Loucy (cell line): ENCODE measurements at regions not wholly inside any gene's neighbourhood (a gene's known extent, or its start where the extent isn't known, plus 50 kb on each side); places are given as distances from the start of the nearest gene placed in this dataset.

Experiments used
- H2AFZ ChIP-seq: fragments of 200-600 bp; sonication (generic); 2 replicates; pipeline ENCODE4 v1.6.0; 2016; ENCODE audit warnings: antibody characterized with exemption, mild to moderate bottlenecking, low read length, moderate library complexity
- H3F3A ChIP-seq: fragments of 200-600 bp; 2 replicates; pipeline ENCODE4 v1.6.0; 2016; ENCODE audit warnings: antibody characterized with exemption, low read depth, mild to moderate bottlenecking
- H3K27me3 ChIP-seq: fragments of 200-600 bp; sonication (generic); 2 replicates; pipeline ENCODE4 v1.6.1; 2014; ENCODE audit warnings: low read length, mild to moderate bottlenecking; ENCODE audit not compliant: insufficient read depth, poor library complexity, severe bottlenecking
- H3K36me3 ChIP-seq: fragments of 200-600 bp; sonication (generic); 2 replicates; pipeline ENCODE4 v1.6.1; 2016; ENCODE audit warnings: low read length; ENCODE audit not compliant: insufficient read depth
- H3K4me1 ChIP-seq: fragments of 200-600 bp; sonication (generic); 2 replicates; pipeline ENCODE4 v1.5.1; 2014; ENCODE audit warnings: low read length, mild to moderate bottlenecking; ENCODE audit not compliant: insufficient read depth, poor library complexity, severe bottlenecking
- H3K4me2 ChIP-seq: fragments of 200-600 bp; sonication (generic); 2 replicates; pipeline ENCODE4 v1.6.0; 2014; ENCODE audit warnings: antibody characterized with exemption, low read length, low read depth, mild to moderate bottlenecking; ENCODE audit not compliant: poor library complexity, severe bottlenecking
- H3K4me3 ChIP-seq: fragments of 200-600 bp; sonication (generic); 2 replicates; pipeline ENCODE4 v1.5.1; 2014; ENCODE audit warnings: low read length, mild to moderate bottlenecking, mixed read lengths; ENCODE audit not compliant: poor library complexity, severe bottlenecking
- H3K79me2 ChIP-seq: fragments of 200-600 bp; sonication (generic); 2 replicates; pipeline ENCODE4 v1.6.1; 2014; ENCODE audit warnings: low read length; ENCODE audit not compliant: insufficient read depth
- H3K9ac ChIP-seq: fragments of 200-600 bp; sonication (generic); 2 replicates; pipeline ENCODE4 v1.6.0; 2014; ENCODE audit warnings: mild to moderate bottlenecking, low read depth, low read length, moderate library complexity; ENCODE audit not compliant: poor library complexity, severe bottlenecking
- H3K9me2 ChIP-seq: fragments of 200-600 bp; sonication (generic); replicated peaks from 2 replicates; pipeline ENCODE4 v1.6.1; 2016; ENCODE audit warnings: low read depth, low read length, mixed read lengths
- H3K9me3 ChIP-seq: fragments of 200-600 bp; sonication (generic); 2 replicates; pipeline ENCODE4 v1.6.1; 2014; ENCODE audit warnings: mild to moderate bottlenecking, antibody characterized with exemption, low read length, low read depth; ENCODE audit not compliant: insufficient read depth
- H4K20me1 ChIP-seq: fragments of 200-600 bp; sonication (generic); 2 replicates; pipeline ENCODE4 v1.6.0; 2014; ENCODE audit warnings: antibody characterized with exemption, low read length, mild to moderate bottlenecking; ENCODE audit not compliant: insufficient read depth, poor library complexity, severe bottlenecking
- CTCF ChIP-seq: fragments of 200-600 bp; sonication (generic); conservative IDR thresholded peaks from 2 replicates; pipeline ENCODE4 v1.5.1; 2014; ENCODE audit warnings: mild to moderate bottlenecking, antibody characterized with exemption, low read length
- EZH2phosphoT487 ChIP-seq: fragments of 200-600 bp; IDR thresholded peaks from 2 replicates; pipeline ENCODE4 v1.6.1; 2018; ENCODE audit warnings: antibody characterized with exemption, mild to moderate bottlenecking, moderate library complexity, borderline replicate concordance

- H3K9me2 ChIP-seq = no peaks in the 10 kb centered on the region
- TF ChIP-seq CTCF (no peak), EZH2phosphoT487 (no peak)
Measured at GRCh38 chr9:129396365-129396708, 218.3 kb upstream of the IER5L start.

GRCh38 chr9:129395633-129396364 lies 217.7 kb upstream of the IER5L start:
- Histone ChIP-seq H4K20me1 (no peaks in the 10 kb centered on the region), H3K27me3 (no peaks in the 10 kb centered on the region), H3K4me3 (no peak overlapping the region), H3F3A (no peaks in the 10 kb centered on the region), H3K36me3 (no peaks in the 10 kb centered on the region), H3K79me2 (no peaks in the 10 kb centered on the region), H3K9me2 (no peaks in the 10 kb centered on the region), H3K9me3 (no peaks in the 10 kb centered on the region), H3K4me2 (no peak overlapping the region), H2AFZ (no peak overlapping the region), H3K4me1 (peaks cover 8% of the 10 kb centered on the region), H3K9ac (no peak overlapping the region)
- no peak for TF ChIP-seq EZH2phosphoT487
- TF ChIP-seq CTCF = no peak

More at GRCh38 chr9:129396365-129396708, 218.3 kb upstream of the IER5L start:
- Histone ChIP-seq H3K27me3 (no peaks in the 10 kb centered on the region), H3K9ac (no peak overlapping the region), H3K36me3 (no peaks in the 10 kb centered on the region), H3K9me3 (no peaks in the 10 kb centered on the region), H3K4me2 (no peak overlapping the region), H4K20me1 (no peaks in the 10 kb centered on the region), H2AFZ (no peak overlapping the region), H3K4me3 (no peak overlapping the region), H3K79me2 (no peaks in the 10 kb centered on the region), H3K4me1 (peaks cover 8% of the 10 kb centered on the region), H3F3A (no peaks in the 10 kb centered on the region)

- Histone ChIP-seq H3K4me3 (no peak overlapping the region), H3K9me2 (no peaks in the 10 kb centered on the region), H2AFZ (no peak overlapping the region), H3F3A (no peaks in the 10 kb centered on the region), H3K36me3 (no peaks in the 10 kb centered on the region), H3K9me3 (no peaks in the 10 kb centered on the region), H4K20me1 (no peaks in the 10 kb centered on the region), H3K4me2 (no peak overlapping the region), H3K9ac (no peak overlapping the region), H3K4me1 (peaks cover 8% of the 10 kb centered on the region), H3K27me3 (no peaks in the 10 kb centered on the region), H3K79me2 (no peaks in the 10 kb centered on the region)
- TF ChIP-seq EZH2phosphoT487 (no peak), CTCF (no peak)
Measured at GRCh38 chr9:129394886-129395279, 216.8 kb upstream of the IER5L start.
